Lung (tissue), 11 donors: ENCODE measurements at regions not wholly inside any gene's neighbourhood (a gene's known extent, or its start where the extent isn't known, plus 50 kb on each side); places are given as distances from the start of the nearest gene placed in this dataset.
"Not testable (repeated sequence)": the region's sequence is repeated elsewhere in the genome, so short reads cannot be mapped to it uniquely, and the experiment has no call there.

Experiments used
- ATAC-seq: fragments of 200-7000 bp; cut with Tn5 transposase; one replicate; pipeline ENCODE4 v1.9.1; 2020; ENCODE audit warnings: moderate number of reproducible peaks; ENCODE audit not compliant: insufficient read depth, low FRiP score
- DNase-seq, 3 donors: peaks; one replicate each; pipeline ENCODE4 v3.0.0-alpha.2; 2013 to 2017
- H3K27ac ChIP-seq, 2 donors: one replicate each; pipeline ENCODE4 v1.5.1; 2013; ENCODE audit warnings: mild to moderate bottlenecking in 2 of 2, moderate library complexity in 2 of 2, control low read depth in 1 of 2, inconsistent platforms in 1 of 2, low read depth in 1 of 2, low read length in 1 of 2
- H3K27me3 ChIP-seq, 3 donors: one replicate each; pipeline ENCODE4 v1.5.1; 2013; ENCODE audit warnings: low read length in 2 of 3; ENCODE audit not compliant: control insufficient read depth in 3 of 3, insufficient read depth in 3 of 3
- H3K36me3 ChIP-seq, 4 donors: one replicate each; pipeline ENCODE4 v1.5.1; 2013; ENCODE audit warnings: low read length in 4 of 4, mild to moderate bottlenecking in 1 of 4, moderate library complexity in 1 of 4; ENCODE audit not compliant: control insufficient read depth in 4 of 4, insufficient read depth in 4 of 4
- H3K4me1 ChIP-seq, 5 donors: one replicate each; pipeline ENCODE4 v1.5.1; 2013; ENCODE audit warnings: low read length in 5 of 5, mild to moderate bottlenecking in 2 of 5, moderate library complexity in 1 of 5; ENCODE audit not compliant: control insufficient read depth in 5 of 5, insufficient read depth in 5 of 5
- H3K4me3 ChIP-seq: one replicate; pipeline ENCODE4 v1.5.1; 2013; ENCODE audit warnings: mild to moderate bottlenecking, control low read depth, moderate library complexity
- H3K9ac ChIP-seq, 2 donors: one replicate each; pipeline ENCODE4 v1.5.1; 2013; ENCODE audit warnings: low read length in 2 of 2, control low read depth in 1 of 2; ENCODE audit not compliant: insufficient read depth in 1 of 2
- H3K9me3 ChIP-seq, 4 donors: one replicate each; pipeline ENCODE4 v1.5.1; 2013; ENCODE audit warnings: low read length in 3 of 4, mild to moderate bottlenecking in 1 of 4, moderate library complexity in 1 of 4; ENCODE audit not compliant: control insufficient read depth in 4 of 4, insufficient read depth in 3 of 4
- CTCF ChIP-seq: IDR thresholded peaks from 2 replicates; pipeline ENCODE4 v1.5.1; 2012; ENCODE audit warnings: mild to moderate bottlenecking; ENCODE audit errors: control extremely low read depth, extremely low read depth
- WGBS, 2 donors: extraction: QIAGEN DNeasy Blood & Tissue Kit; methylation state at CpG; one replicate each; pipeline ENCODE4 v1.1.7; 2013; 5-methylcytosine and 5-hydroxymethylcytosine counted together
- donor health status: control.
- donor health status: control.
- donor health status: Bipolar disorder and iron deficiency.
- donor health status: healthy.
- donor health status: DM: yes; HTN: yes; CAD: no.

GRCh38 chr11:122557163-122557562 lies 98.4 kb upstream of the UBASH3B start:
- not testable (repeated sequence) for ATAC-seq, H3K36me3 ChIP-seq, DNase-seq, H3K4me3 ChIP-seq, H3K27me3 ChIP-seq, H3K27ac ChIP-seq, H3K9me3 ChIP-seq, H3K9ac ChIP-seq, H3K4me1 ChIP-seq
- WGBS, 2 donors = 76 to 87% methylated on average over 6 of the region's 6 CpGs

DNA sequence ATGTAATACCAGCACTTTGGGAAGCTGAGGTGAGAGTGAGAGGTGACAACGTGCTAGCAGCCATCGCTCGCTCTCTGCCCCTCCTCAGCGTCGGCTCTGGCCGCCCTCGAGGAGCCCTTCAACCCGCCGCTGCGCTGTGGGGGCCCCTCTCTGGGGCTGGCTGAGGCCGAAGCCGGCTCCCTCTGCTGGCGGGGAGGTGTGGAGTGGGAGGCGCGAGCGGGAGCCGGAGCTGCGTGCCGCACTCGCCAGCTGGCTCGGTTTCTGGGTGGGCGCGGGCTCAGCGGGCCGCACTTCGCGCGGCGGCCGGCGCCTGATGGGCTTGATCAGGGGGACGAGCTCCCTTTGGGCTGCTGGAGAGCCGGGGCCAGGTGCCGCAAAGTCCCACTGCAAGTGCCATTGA lies 98.9 kb upstream of the UBASH3B start:
- peaks cover 0 to 6% (median 0%) of the 10 kb centered on the region in 4 donors for H3K9me3 ChIP-seq
- H3K4me3 ChIP-seq = no peak overlapping the region
- no peak for TF ChIP-seq CTCF
- H3K36me3 ChIP-seq = no peaks in the 10 kb centered on the region
- H3K27ac ChIP-seq = no peak overlapping the region
- no peaks in the 10 kb centered on the region for H3K27me3 ChIP-seq
- DNase-seq (peak; percentile 64 to 76 (median 67)), ATAC-seq (peak; percentile 27)
- 52 to 54% methylated on average over 29 to 34 of the region's 34 CpGs for WGBS, 2 donors
- peaks cover 0 to 4% (median 0%) of the 10 kb centered on the region in 5 donors for H3K4me1 ChIP-seq
- no peak overlapping the region for H3K9ac ChIP-seq

DNA sequence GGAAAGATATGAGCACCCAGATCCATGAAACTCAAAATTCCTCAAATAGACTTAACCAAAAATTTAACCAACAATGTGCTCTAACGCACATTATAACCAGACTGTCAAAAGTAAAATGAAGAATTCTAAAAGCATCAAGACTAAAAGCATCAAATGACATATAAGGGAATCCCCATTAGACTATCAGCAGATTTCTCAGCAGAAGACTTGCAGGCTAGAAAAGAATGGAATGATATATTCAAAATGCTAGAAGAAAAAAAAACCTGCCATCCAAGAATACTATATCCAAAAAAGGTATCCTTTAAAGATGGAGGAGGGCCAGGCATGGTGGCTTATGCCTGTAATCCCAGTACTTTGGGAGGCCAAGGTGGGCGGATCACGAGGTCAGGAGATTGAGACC lies 117.5 kb upstream of the UBASH3B start:
- ATAC-seq = no peak
- TF ChIP-seq CTCF = no peak
- H3K27ac ChIP-seq = no peak overlapping the region
- no peak overlapping the region for H3K9ac ChIP-seq
- DNase-seq = no peak
- H3K4me1 ChIP-seq = no peaks in the 10 kb centered on the region
- peaks cover 0 to 16% (median 8%) of the 10 kb centered on the region in 4 donors for H3K9me3 ChIP-seq
- H3K36me3 ChIP-seq = no peaks in the 10 kb centered on the region
- H3K4me3 ChIP-seq = no peak overlapping the region
- H3K27me3 ChIP-seq = no peaks in the 10 kb centered on the region
- WGBS, 2 donors = 94 to 100% methylated on average over 3 of the region's 3 CpGs

DNA sequence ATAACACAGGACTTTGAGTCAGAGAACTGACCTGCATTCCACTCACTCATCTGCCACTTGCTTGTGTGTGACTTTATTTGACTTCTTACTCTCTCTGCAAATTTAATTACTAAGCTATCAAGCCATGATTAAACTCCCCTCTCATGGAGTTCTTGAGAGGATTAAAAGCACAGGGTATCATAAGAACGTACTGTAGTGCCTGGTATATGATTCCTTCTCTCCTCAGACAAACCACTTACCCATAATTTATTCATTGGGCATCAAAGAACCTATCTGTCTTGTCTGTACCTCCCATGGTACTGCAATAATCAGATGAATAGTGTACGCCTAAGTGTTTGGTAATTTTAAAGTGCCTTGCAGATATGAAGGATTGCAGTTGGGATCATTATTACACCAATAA lies 130.6 kb upstream of the UBASH3B start:
- TF ChIP-seq CTCF = no peak
- peaks cover 0 to 22% (median 6%) of the 10 kb centered on the region in 5 donors for H3K4me1 ChIP-seq
- H3K9ac ChIP-seq = no peak overlapping the region
- H3K9me3 ChIP-seq = no peaks in the 10 kb centered on the region
- H3K36me3 ChIP-seq = no peaks in the 10 kb centered on the region
- WGBS, 2 donors = 77 to 79% methylated on average over 2 of the region's 2 CpGs
- no peak overlapping the region for H3K27ac ChIP-seq
- ATAC-seq (no peak), DNase-seq (no peak)
- H3K4me3 ChIP-seq = no peak overlapping the region
- H3K27me3 ChIP-seq = no peaks in the 10 kb centered on the region
